ENCODE measurements at regions not wholly inside any gene's neighbourhood (a gene's known extent, or its start where the extent isn't known, plus 50 kb on each side); places are given as distances from the start of the nearest gene placed in this dataset.

- no peaks in the 10 kb centered on the region for H3K79me2 ChIP-seq (ENCODE audit: insufficient read depth)
- in situ Hi-C loops (cut with MboI): no loop called here
Measured at GRCh38 chr14:82635915-82636314, 1102.3 kb upstream of the SEL1L start.

GRCh38 chr14:82636426-82636825 is 1102.8 kb upstream of the SEL1L start:
- no peaks in the 10 kb centered on the region for H3K9me3 ChIP-seq (ENCODE audit: low read depth)
- in situ Hi-C loops (cut with MboI): no loop called here
- H4K20me1 ChIP-seq (ENCODE audit: insufficient read depth): no peaks in the 10 kb centered on the region
- H3K27ac ChIP-seq: no peak overlapping the region
- H3K4me2 ChIP-seq (ENCODE audit: unreplicated experiment): no peak overlapping the region
- no peaks in the 10 kb centered on the region for H3K36me3 ChIP-seq (ENCODE audit: low read depth)
- no peak overlapping the region for H3K4me3 ChIP-seq
- TF ChIP-seq EZH2phosphoT487 (IDR thresholded peaks at IDR 0.05; ENCODE audit: insufficient read depth, low read depth) (no peak), EZH2 (IDR thresholded peaks at IDR 0.05; ENCODE audit: insufficient read depth, poor library complexity, severe bottlenecking) (no peak)
- no peaks in the 10 kb centered on the region for H3K79me2 ChIP-seq (ENCODE audit: insufficient read depth)
- H3F3A ChIP-seq (ENCODE audit: insufficient read depth): no peaks in the 10 kb centered on the region
- no peak for DNase-seq
- no peaks in the 10 kb centered on the region for H3K27me3 ChIP-seq (replicated peaks; ENCODE audit: insufficient read depth)
- H3K4me1 ChIP-seq (ENCODE audit: insufficient read depth): no peaks in the 10 kb centered on the region
- H3K9me2 ChIP-seq (ENCODE audit: insufficient read depth): no peaks in the 10 kb centered on the region
- no peak overlapping the region for H3K9ac ChIP-seq
- no peak overlapping the region for H2AFZ ChIP-seq

More at GRCh38 chr14:82635915-82636314, 1102.3 kb upstream of the SEL1L start:
- no peak overlapping the region for H3K9ac ChIP-seq
- no peaks in the 10 kb centered on the region for H3K9me3 ChIP-seq (ENCODE audit: low read depth)
- TF ChIP-seq EZH2phosphoT487 (IDR thresholded peaks at IDR 0.05; ENCODE audit: insufficient read depth, low read depth) (no peak), EZH2 (IDR thresholded peaks at IDR 0.05; ENCODE audit: insufficient read depth, poor library complexity, severe bottlenecking) (no peak)
- no peak overlapping the region for H3K4me3 ChIP-seq
- H3K4me2 ChIP-seq (ENCODE audit: unreplicated experiment): no peak overlapping the region
- DNase-seq: no peak
- no peaks in the 10 kb centered on the region for H3K4me1 ChIP-seq (ENCODE audit: insufficient read depth)
- no peaks in the 10 kb centered on the region for H3K36me3 ChIP-seq (ENCODE audit: low read depth)
- H3K9me2 ChIP-seq (ENCODE audit: insufficient read depth): no peaks in the 10 kb centered on the region
- no peaks in the 10 kb centered on the region for H3K27me3 ChIP-seq (replicated peaks; ENCODE audit: insufficient read depth)
- H3F3A ChIP-seq (ENCODE audit: insufficient read depth): no peaks in the 10 kb centered on the region
- H3K27ac ChIP-seq: no peak overlapping the region
- no peaks in the 10 kb centered on the region for H4K20me1 ChIP-seq (ENCODE audit: insufficient read depth)
- no peak overlapping the region for H2AFZ ChIP-seq

GRCh38 chr14:82641050-82641540 is 1107.4 kb upstream of the SEL1L start:
- Histone ChIP-seq H3K79me2 (ENCODE audit: insufficient read depth) (no peaks in the 10 kb centered on the region), H3K4me2 (ENCODE audit: unreplicated experiment) (no peak overlapping the region), H3F3A (ENCODE audit: insufficient read depth) (no peaks in the 10 kb centered on the region), H3K9me3 (ENCODE audit: low read depth) (no peaks in the 10 kb centered on the region), H3K9me2 (ENCODE audit: insufficient read depth) (no peaks in the 10 kb centered on the region), H4K20me1 (ENCODE audit: insufficient read depth) (no peaks in the 10 kb centered on the region), H3K27me3 (replicated peaks; ENCODE audit: insufficient read depth) (no peaks in the 10 kb centered on the region), H3K4me1 (ENCODE audit: insufficient read depth) (no peaks in the 10 kb centered on the region), H2AFZ (no peak overlapping the region), H3K27ac (no peak overlapping the region), H3K9ac (no peak overlapping the region), H3K36me3 (ENCODE audit: low read depth) (no peaks in the 10 kb centered on the region), H3K4me3 (no peak overlapping the region)
- in situ Hi-C loops (cut with MboI): no loop called here
- DNase-seq: no peak
- TF ChIP-seq EZH2phosphoT487 (IDR thresholded peaks at IDR 0.05; ENCODE audit: insufficient read depth, low read depth): no peak
- no peak for TF ChIP-seq EZH2 (IDR thresholded peaks at IDR 0.05; ENCODE audit: insufficient read depth, poor library complexity, severe bottlenecking)
- 14 to 19% methylated on average over 1 of the region's 1 CpG for WGBS, 2 experiments (ENCODE audit: low coverage in 1 of 2, low lambda C conversion rate in 2 of 2, missing lambda C conversion rate in 2 of 2)

GRCh38 chr14:82642425-82642824 is 1108.8 kb upstream of the SEL1L start:
- no peaks in the 10 kb centered on the region for H3K79me2 ChIP-seq (ENCODE audit: insufficient read depth)
- H3K4me2 ChIP-seq (ENCODE audit: unreplicated experiment): no peak overlapping the region
- no peaks in the 10 kb centered on the region for H4K20me1 ChIP-seq (ENCODE audit: insufficient read depth)
- H3K9me2 ChIP-seq (ENCODE audit: insufficient read depth): no peaks in the 10 kb centered on the region
- H3K4me3 ChIP-seq: no peak overlapping the region
- 58 to 68% methylated on average over 15 of the region's 15 CpGs for WGBS, 2 experiments (ENCODE audit: low coverage in 1 of 2, low lambda C conversion rate in 2 of 2, missing lambda C conversion rate in 2 of 2)
- no peak overlapping the region for H2AFZ ChIP-seq
- no peaks in the 10 kb centered on the region for H3K4me1 ChIP-seq (ENCODE audit: insufficient read depth)
- no peaks in the 10 kb centered on the region for H3F3A ChIP-seq (ENCODE audit: insufficient read depth)
- no peak overlapping the region for H3K27ac ChIP-seq
- no peak overlapping the region for H3K9ac ChIP-seq
- in situ Hi-C loops (cut with MboI): no loop called here
- no peaks in the 10 kb centered on the region for H3K27me3 ChIP-seq (replicated peaks; ENCODE audit: insufficient read depth)
- no peak for TF ChIP-seq EZH2phosphoT487 (IDR thresholded peaks at IDR 0.05; ENCODE audit: insufficient read depth, low read depth)
- TF ChIP-seq EZH2 (IDR thresholded peaks at IDR 0.05; ENCODE audit: insufficient read depth, poor library complexity, severe bottlenecking): no peak
- no peaks in the 10 kb centered on the region for H3K36me3 ChIP-seq (ENCODE audit: low read depth)
- DNase-seq: no peak
- H3K9me3 ChIP-seq (ENCODE audit: low read depth): no peaks in the 10 kb centered on the region

- H4K20me1 ChIP-seq (ENCODE audit: insufficient read depth): no peaks in the 10 kb centered on the region
- no peak for DNase-seq
- H3F3A ChIP-seq (ENCODE audit: insufficient read depth): no peaks in the 10 kb centered on the region
- no peaks in the 10 kb centered on the region for H3K4me1 ChIP-seq (ENCODE audit: insufficient read depth)
- no peak overlapping the region for H3K4me2 ChIP-seq (ENCODE audit: unreplicated experiment)
- H3K36me3 ChIP-seq (ENCODE audit: low read depth): no peaks in the 10 kb centered on the region
- no peaks in the 10 kb centered on the region for H3K9me2 ChIP-seq (ENCODE audit: insufficient read depth)
- in situ Hi-C loops (cut with MboI): no loop called here
- WGBS, 2 experiments (ENCODE audit: low coverage in 1 of 2, low lambda C conversion rate in 2 of 2, missing lambda C conversion rate in 2 of 2): 41 to 44% methylated on average over 5 of the region's 5 CpGs
- no peak overlapping the region for H3K4me3 ChIP-seq
- H3K79me2 ChIP-seq (ENCODE audit: insufficient read depth): no peaks in the 10 kb centered on the region
- no peak overlapping the region for H3K27ac ChIP-seq
- no peaks in the 10 kb centered on the region for H3K9me3 ChIP-seq (ENCODE audit: low read depth)
- H3K9ac ChIP-seq: no peak overlapping the region
- no peak overlapping the region for H2AFZ ChIP-seq
- H3K27me3 ChIP-seq (replicated peaks; ENCODE audit: insufficient read depth): no peaks in the 10 kb centered on the region
- TF ChIP-seq EZH2 (IDR thresholded peaks at IDR 0.05; ENCODE audit: insufficient read depth, poor library complexity, severe bottlenecking): no peak
- TF ChIP-seq EZH2phosphoT487 (IDR thresholded peaks at IDR 0.05; ENCODE audit: insufficient read depth, low read depth): no peak
Measured at GRCh38 chr14:82647088-82647810, 1113.6 kb upstream of the SEL1L start.
